Transverse colon (tissue), 4 donors: ENCODE measurements at regions not wholly inside any gene's neighbourhood (a gene's known extent, or its start where the extent isn't known, plus 50 kb on each side); places are given as distances from the start of the nearest gene placed in this dataset.

ENCODE experiments used
- DNase-seq: peaks from one replicate; pipeline ENCODE4 v3.0.0-alpha.2; 2019
- H3K27ac ChIP-seq, 4 donors: fragments of 200-600 bp; sonication (generic); 2 replicates each; pipeline ENCODE4 v1.5.1; 2016 to 2018; ENCODE audit warnings: inconsistent platforms in 4 of 4
- H3K27me3 ChIP-seq: fragments of 200-600 bp; sonication (generic); 2 replicates; pipeline ENCODE4 v1.5.1; 2017; ENCODE audit warnings: inconsistent platforms
- H3K36me3 ChIP-seq, 4 donors: fragments of 200-600 bp; sonication (generic); 2 replicates each; pipeline ENCODE4 v1.5.1; 2017 to 2019; ENCODE audit warnings: inconsistent platforms in 4 of 4
- H3K4me1 ChIP-seq, 4 donors: fragments of 200-600 bp; sonication (generic); 2 replicates each; pipeline ENCODE4 v1.5.1; 2017 to 2020; ENCODE audit warnings: inconsistent platforms in 4 of 4
- H3K4me3 ChIP-seq, 4 donors: fragments of 200-600 bp; sonication (generic); 1 replicate in 1 of 4; 2 replicates in 3 of 4; pipeline versions ENCODE4 v1.5.1 to v1.6.1; 2017 to 2019; ENCODE audit warnings: inconsistent platforms in 4 of 4
- H3K9me3 ChIP-seq, 2 donors: fragments of 200-600 bp; sonication (generic); 2 replicates each; pipeline ENCODE4 v1.5.1; 2017 to 2019; ENCODE audit warnings: inconsistent platforms in 2 of 2
- CTCF ChIP-seq, 5 experiments: fragments of 200-600 bp in 3 of 5; fragments of 450-650 bp in 2 of 5; sonication (generic) in 3 of 5; IDR thresholded peaks; 1 replicate in 2 of 5; 2 replicates in 3 of 5; pipeline ENCODE4 v1.5.1; 2016 to 2017; ENCODE audit warnings: antibody characterized with exemption in 5 of 5, inconsistent platforms in 3 of 5, mild to moderate bottlenecking in 2 of 5, moderate library complexity in 1 of 5
- EP300 ChIP-seq: sonication (generic); formaldehyde crosslinking; IDR thresholded peaks from one replicate; pipeline ENCODE4 v1.6.1; 2017; ENCODE audit warnings: antibody characterized with exemption, low read depth
- POLR2A ChIP-seq: fragments of 450-650 bp; IDR thresholded peaks from one replicate; pipeline ENCODE4 v1.6.1; 2016; ENCODE audit warnings: antibody characterized with exemption, mild to moderate bottlenecking, moderate library complexity
- POLR2AphosphoS5 ChIP-seq, 3 donors: sonication (generic); formaldehyde crosslinking; IDR thresholded peaks; one replicate each; pipeline ENCODE4 v1.6.1; 2016; ENCODE audit warnings: antibody characterized with exemption in 3 of 3
- WGBS, 2 donors: methylation state at CpG; one replicate each; pipeline ENCODE4 v1.1.5; 2018; ENCODE audit warnings: low coverage in 1 of 2; 5-methylcytosine and 5-hydroxymethylcytosine counted together
- in situ Hi-C, 4 donors: fragments of 200-750 bp; cut with MboI; loops; one replicate each; pipeline versions ENCODE4 v1.15.0 to v1.15.1; 2017; ENCODE audit warnings: low sequenced_read_pairs in 3 of 4, low pct_ligation_motif_present in 1 of 4, low pct_unique_long_range_greater_than_20kb in 1 of 4
- intact Hi-C: fragments of 100-400 bp; cut with DNase I; formaldehyde crosslinking; loops from one replicate; pipeline ENCODE4 v1.15.1; 2023; ENCODE audit warnings: low total_unique reads

- in situ Hi-C loops (no loop called here), intact Hi-C loops (no loop called here)
- H3K36me3 ChIP-seq = no peaks in the 10 kb centered on the region
- no peaks in the 10 kb centered on the region for H3K27me3 ChIP-seq
- no peak overlapping the region for H3K27ac ChIP-seq
- H3K4me1 ChIP-seq = no peaks in the 10 kb centered on the region
- no peaks in the 10 kb centered on the region for H3K9me3 ChIP-seq
- TF ChIP-seq CTCF (IDR thresholded peaks at IDR 0.05) (no peak), EP300 (no peak), POLR2AphosphoS5 (IDR thresholded peaks at IDR 0.05) (no peak), POLR2A (no peak)
- DNase-seq = no peak
- no peak overlapping the region for H3K4me3 ChIP-seq
- 100% methylated on average over 1 of the region's 1 CpG; no CpG with 5 or more reads in 1 of the 2 donors for WGBS, 2 donors
Observed at GRCh38 chrX:128287693-128288092, 235.5 kb upstream of the ACTRT1 start.

GRCh38 chrX:128250621-128251020 lies 198.4 kb upstream of the ACTRT1 start:
- in situ Hi-C loops = loop anchor here in 1 of 4 donors (25.0 kb wide), 1 partner anchor 112 kb away; no protein-coding TSS in a partner anchor

GRCh38 chrX:128216364-128216763 lies 164.2 kb upstream of the ACTRT1 start:
- no peaks in the 10 kb centered on the region for H3K36me3 ChIP-seq
- no peak overlapping the region for H3K4me3 ChIP-seq
- no peak overlapping the region for H3K27ac ChIP-seq
- no peaks in the 10 kb centered on the region for H3K27me3 ChIP-seq
- 66 to 81% methylated on average over 3 of the region's 3 CpGs for WGBS, 2 donors
- DNase-seq = no peak
- H3K4me1 ChIP-seq = no peaks in the 10 kb centered on the region
- TF ChIP-seq POLR2AphosphoS5 (IDR thresholded peaks at IDR 0.05) (no peak), EP300 (no peak), CTCF (IDR thresholded peaks at IDR 0.05) (no peak), POLR2A (no peak)
- H3K9me3 ChIP-seq = no peaks in the 10 kb centered on the region
- in situ Hi-C loops (no loop called here), intact Hi-C loops (no loop called here)

More at GRCh38 chrX:128250621-128251020, 198.4 kb upstream of the ACTRT1 start:
- Histone ChIP-seq H3K27me3 (no peaks in the 10 kb centered on the region), H3K27ac (no peak overlapping the region), H3K4me1 (no peaks in the 10 kb centered on the region), H3K9me3 (no peaks in the 10 kb centered on the region), H3K36me3 (no peaks in the 10 kb centered on the region), H3K4me3 (no peak overlapping the region)
- intact Hi-C loops = no loop called here
- no peak for DNase-seq
- TF ChIP-seq POLR2AphosphoS5 (IDR thresholded peaks at IDR 0.05) (no peak), POLR2A (no peak)

GRCh38 chrX:128165884-128166408 lies 113.7 kb upstream of the ACTRT1 start:
- H3K4me1 ChIP-seq = no peaks in the 10 kb centered on the region
- DNase-seq = no peak
- 60 to 70% methylated on average over 1 to 2 of the region's 2 CpGs for whole genome bisulfite sequencing, 2 donors
- in situ Hi-C loops = no loop called here
- H3K27ac ChIP-seq = no peak overlapping the region
- no peaks in the 10 kb centered on the region for H3K36me3 ChIP-seq
- TF ChIP-seq POLR2A (no peak), POLR2AphosphoS5 (IDR thresholded peaks at IDR 0.05) (no peak), CTCF (IDR thresholded peaks at IDR 0.05) (no peak), EP300 (no peak)
- H3K4me3 ChIP-seq = no peak overlapping the region
- no peaks in the 10 kb centered on the region for H3K27me3 ChIP-seq
- intact Hi-C loops = no loop called here
- H3K9me3 ChIP-seq = no peaks in the 10 kb centered on the region

GRCh38 chrX:128156204-128156603 lies 104.0 kb upstream of the ACTRT1 start:
- TF ChIP-seq CTCF (IDR thresholded peaks at IDR 0.05) = no peak
- TF ChIP-seq EP300 = no peak
- no peak for TF ChIP-seq POLR2AphosphoS5 (IDR thresholded peaks at IDR 0.05)
- no peak for TF ChIP-seq POLR2A
- in situ Hi-C loops = no loop called here
- no peaks in the 10 kb centered on the region for H3K4me1 ChIP-seq
- DNase-seq = no peak
- no peaks in the 10 kb centered on the region for H3K9me3 ChIP-seq
- no peak overlapping the region for H3K4me3 ChIP-seq
- 55% methylated on average over 4 of the region's 4 CpGs; no CpG with 5 or more reads in 1 of the 2 donors for WGBS, 2 donors
- H3K36me3 ChIP-seq = no peaks in the 10 kb centered on the region
- intact Hi-C loops = no loop called here
- no peaks in the 10 kb centered on the region for H3K27me3 ChIP-seq
- no peak overlapping the region for H3K27ac ChIP-seq
